HEK293 (cell line): ENCODE measurements at regions not wholly inside any gene's neighbourhood (a gene's known extent, or its start where the extent isn't known, plus 50 kb on each side); places are given as distances from the start of the nearest gene placed in this dataset.

ENCODE experiments used
- CTCF ChIA-PET: fragments of 350-600 bp; formaldehyde crosslinking; extraction: SDS; loops from one replicate; lab custom pipeline; 2021; ENCODE audit warnings: antibody characterized with exemption; lab: Yijun Ruan, JAX
- POLR2A ChIA-PET: fragments of 300-600 bp; formaldehyde crosslinking; extraction: SDS; loops from one replicate; lab custom pipeline; 2020; ENCODE audit warnings: antibody characterized with exemption, inconsistent platforms; lab: Yijun Ruan, JAX
- H3K27ac ChIP-seq: fragments of 200-500 bp; sonication (Bioruptor generic); 2 replicates; pipeline ENCODE4 v1.5.1; 2014; ENCODE audit warnings: low read depth, low read length, control low read depth, inconsistent platforms; ENCODE audit errors: extremely low read depth
- H3K36me3 ChIP-seq, 2 experiments: fragments of 200-500 bp in 1 of 2; sonication (Bioruptor generic) in 1 of 2; 1 replicate in 1 of 2; 2 replicates in 1 of 2; pipeline ENCODE4 v1.5.1; 2014 to 2017; ENCODE audit warnings: inconsistent platforms in 2 of 2, low read length in 2 of 2; ENCODE audit not compliant: control insufficient read depth in 2 of 2, insufficient read depth in 1 of 2
- H3K4me1 ChIP-seq: fragments of 200-500 bp; sonication (Bioruptor generic); 2 replicates; pipeline ENCODE4 v1.5.1; 2014; ENCODE audit warnings: mild to moderate bottlenecking, low read length, inconsistent platforms; ENCODE audit not compliant: control insufficient read depth, insufficient read depth
- H3K4me3 ChIP-seq: 2 replicates; pipeline ENCODE4 v1.5.1; 2011; ENCODE audit warnings: low read depth, mild to moderate bottlenecking, control low read depth, low read length, moderate library complexity
- H3K9me3 ChIP-seq: fragments of 200-500 bp; sonication (Bioruptor generic); 2 replicates; pipeline ENCODE4 v1.5.1; 2014; ENCODE audit warnings: low read depth, low read length, inconsistent platforms; ENCODE audit not compliant: control insufficient read depth, insufficient read depth
- GFI1B ChIP-seq: fragments of 450-650 bp; formaldehyde crosslinking; IDR thresholded peaks from 2 replicates; pipeline ENCODE4 v1.5.1; 2016; ENCODE audit warnings: missing biosample characterization, missing genetic modification characterization
- GLI2 ChIP-seq: fragments of 450-650 bp; formaldehyde crosslinking; IDR thresholded peaks from 2 replicates; pipeline ENCODE4; 2017; ENCODE audit warnings: missing biosample characterization, missing genetic modification characterization, low read depth, borderline replicate concordance
- MEIS1 ChIP-seq: sonication (generic); formaldehyde crosslinking; IDR thresholded peaks from 2 replicates; pipeline ENCODE4 v1.8.1; 2022; ENCODE audit warnings: missing genetic modification reagents, mild to moderate bottlenecking, borderline replicate concordance
- ZBTB10 ChIP-seq: fragments of 450-650 bp; formaldehyde crosslinking; IDR thresholded peaks from 2 replicates; pipeline ENCODE4 v1.5.1; 2016; ENCODE audit warnings: missing biosample characterization, missing genetic modification characterization
- ZNF423 ChIP-seq: fragments of 450-650 bp; formaldehyde crosslinking; IDR thresholded peaks from 2 replicates; pipeline ENCODE4 v1.5.1; 2016; ENCODE audit warnings: missing biosample characterization, missing genetic modification characterization
- ZNF518A ChIP-seq: fragments of 450-650 bp; formaldehyde crosslinking; conservative IDR thresholded peaks from 2 replicates; pipeline ENCODE4 v1.5.1; 2016; ENCODE audit warnings: low read depth, missing biosample characterization, missing genetic modification characterization
- ZNF571 ChIP-seq: fragments of 450-650 bp; formaldehyde crosslinking; IDR thresholded peaks from 2 replicates; pipeline ENCODE4 v1.5.0; 2017; ENCODE audit warnings: missing biosample characterization, missing genetic modification characterization
- ZNF600 ChIP-seq: fragments of 450-650 bp; formaldehyde crosslinking; IDR thresholded peaks from 2 replicates; pipeline ENCODE4 v1.5.1; 2016; ENCODE audit warnings: missing biosample characterization, missing genetic modification characterization
- ZNF624 ChIP-seq: fragments of 450-650 bp; formaldehyde crosslinking; IDR thresholded peaks from 2 replicates; pipeline ENCODE4 v1.5.1; 2017; ENCODE audit warnings: missing biosample characterization, missing genetic modification characterization
- ZNF692 ChIP-seq: fragments of 450-650 bp; formaldehyde crosslinking; IDR thresholded peaks from 2 replicates; pipeline ENCODE4 v1.5.1; 2016; ENCODE audit warnings: missing biosample characterization, missing genetic modification characterization
- TF ChIP-seq, protein P1 (sequence below): fragments of 450-650 bp; formaldehyde crosslinking; IDR thresholded peaks from 2 replicates; pipeline ENCODE4 v1.5.1; 2016; ENCODE audit warnings: missing biosample characterization, missing genetic modification characterization, borderline replicate concordance

- ChIA-PET CTCF (no interaction called here), POLR2A (no interaction called here)
- Histone ChIP-seq H3K4me3 (no peak overlapping the region), H3K9me3 (no peaks in the 10 kb centered on the region), H3K4me1 (no peaks in the 10 kb centered on the region), H3K36me3 (no peaks in the 10 kb centered on the region), H3K27ac (no peak overlapping the region)
- TF ChIP-seq GLI2 (tag by site-specific recombination) (no peak), ZNF571 (tag by site-specific recombination) (no peak), ZNF692 (tag by site-specific recombination) (no peak), ZNF600 (tag by site-specific recombination) (no peak), ZNF518A (tag by site-specific recombination) (no peak), GFI1B (tag by site-specific recombination) (no peak), MEIS1 (CRISPR knock-in tag) (no peak), ZBTB10 (no peak), ZNF624 (tag by site-specific recombination) (no peak)
- TF ChIP-seq, protein P1, sequence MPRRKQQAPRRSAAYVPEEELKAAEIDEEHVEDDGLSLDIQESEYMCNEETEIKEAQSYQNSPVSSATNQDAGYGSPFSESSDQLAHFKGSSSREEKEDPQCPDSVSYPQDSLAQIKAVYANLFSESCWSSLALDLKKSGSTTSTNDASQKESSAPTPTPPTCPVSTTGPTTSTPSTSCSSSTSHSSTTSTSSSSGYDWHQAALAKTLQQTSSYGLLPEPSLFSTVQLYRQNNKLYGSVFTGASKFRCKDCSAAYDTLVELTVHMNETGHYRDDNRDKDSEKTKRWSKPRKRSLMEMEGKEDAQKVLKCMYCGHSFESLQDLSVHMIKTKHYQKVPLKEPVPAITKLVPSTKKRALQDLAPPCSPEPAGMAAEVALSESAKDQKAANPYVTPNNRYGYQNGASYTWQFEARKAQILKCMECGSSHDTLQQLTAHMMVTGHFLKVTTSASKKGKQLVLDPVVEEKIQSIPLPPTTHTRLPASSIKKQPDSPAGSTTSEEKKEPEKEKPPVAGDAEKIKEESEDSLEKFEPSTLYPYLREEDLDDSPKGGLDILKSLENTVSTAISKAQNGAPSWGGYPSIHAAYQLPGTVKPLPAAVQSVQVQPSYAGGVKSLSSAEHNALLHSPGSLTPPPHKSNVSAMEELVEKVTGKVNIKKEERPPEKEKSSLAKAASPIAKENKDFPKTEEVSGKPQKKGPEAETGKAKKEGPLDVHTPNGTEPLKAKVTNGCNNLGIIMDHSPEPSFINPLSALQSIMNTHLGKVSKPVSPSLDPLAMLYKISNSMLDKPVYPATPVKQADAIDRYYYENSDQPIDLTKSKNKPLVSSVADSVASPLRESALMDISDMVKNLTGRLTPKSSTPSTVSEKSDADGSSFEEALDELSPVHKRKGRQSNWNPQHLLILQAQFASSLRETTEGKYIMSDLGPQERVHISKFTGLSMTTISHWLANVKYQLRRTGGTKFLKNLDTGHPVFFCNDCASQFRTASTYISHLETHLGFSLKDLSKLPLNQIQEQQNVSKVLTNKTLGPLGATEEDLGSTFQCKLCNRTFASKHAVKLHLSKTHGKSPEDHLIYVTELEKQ, result no peak
These were observed 212.5 kb upstream of the CNR1 start for GRCh38 chr6:88378639-88379038.

- POLR2A ChIA-PET, result no interaction called here
- H3K27ac ChIP-seq, result no peak overlapping the region
These were observed 211.9 kb upstream of the CNR1 start for GRCh38 chr6:88377976-88378568.

More at GRCh38 chr6:88377976-88378568, 211.9 kb upstream of the CNR1 start:
- H3K4me3 ChIP-seq, result no peak overlapping the region
- no peaks in the 10 kb centered on the region for H3K4me1 ChIP-seq
- no peak for TF ChIP-seq ZNF423
- CTCF ChIA-PET, result no interaction called here
- no peaks in the 10 kb centered on the region for H3K9me3 ChIP-seq
- H3K36me3 ChIP-seq, result no peaks in the 10 kb centered on the region
